PC-9 (cell line): ENCODE measurements at regions not wholly inside any gene's neighbourhood (a gene's known extent, or its start where the extent isn't known, plus 50 kb on each side); places are given as distances from the start of the nearest gene placed in this dataset.

Source experiments
- BruUV-seq: library from RNA; stranded (reverse); fragments of 400-500 nt; replicated peaks from 2 replicates; lab custom pipeline; 2021; lab: Mats Ljungman, UMichigan
- CTCF ChIA-PET: fragments of 300-600 bp; sonication (Branson Sonifier 250); formaldehyde crosslinking; loops from one replicate; lab custom pipeline; 2022; ENCODE audit warnings: antibody characterized with exemption; lab: Charles Lee
- POLR2A ChIA-PET: fragments of 300-600 bp; sonication (Branson Sonifier 250); formaldehyde crosslinking; loops from one replicate; lab custom pipeline; 2022; ENCODE audit warnings: antibody characterized with exemption; ENCODE audit not compliant: unreplicated experiment; lab: Charles Lee
- DNase-seq, 2 experiments: peaks; one replicate each; pipeline versions ENCODE4 v3.0.0 to v3.0.0-alpha.2; 2015 to 2022; ENCODE audit warnings: mixed read lengths in 1 of 2
- H2AFZ ChIP-seq: fragments of 200-600 bp; sonication (generic); 2 replicates; pipeline ENCODE4 v1.8.1; 2017; ENCODE audit warnings: antibody characterized with exemption
- H3F3A ChIP-seq: fragments of 200-600 bp; sonication (generic); 2 replicates; pipeline ENCODE4 v1.8.1; 2017; ENCODE audit warnings: antibody characterized with exemption, mild to moderate bottlenecking, low read depth; ENCODE audit not compliant: insufficient read depth
- H3K27ac ChIP-seq: fragments of 200-600 bp; sonication (generic); 2 replicates; pipeline ENCODE4 v1.6.1; 2016; ENCODE audit warnings: mixed run types
- H3K27me3 ChIP-seq: fragments of 200-600 bp; sonication (generic); 2 replicates; pipeline ENCODE4 v1.6.1; 2016; ENCODE audit warnings: low read depth, mixed run types; ENCODE audit not compliant: insufficient read depth
- H3K36me3 ChIP-seq: fragments of 200-600 bp; sonication (generic); 2 replicates; pipeline ENCODE4 v1.6.1; 2016; ENCODE audit warnings: low read depth, mixed run types
- H3K4me1 ChIP-seq: fragments of 200-600 bp; sonication (generic); replicated peaks from 2 replicates; pipeline ENCODE4 v1.6.1; 2016; ENCODE audit warnings: mixed run types; ENCODE audit not compliant: insufficient read depth
- H3K4me2 ChIP-seq: fragments of 200-600 bp; sonication (generic); 2 replicates; pipeline ENCODE4 v1.6.1; 2017; ENCODE audit warnings: mixed run types
- H3K4me3 ChIP-seq: fragments of 200-600 bp; sonication (generic); 2 replicates; pipeline ENCODE4 v1.6.1; 2016; ENCODE audit warnings: mixed run types
- H3K79me2 ChIP-seq: fragments of 200-600 bp; sonication (generic); 2 replicates; pipeline ENCODE4 v1.6.1; 2017; ENCODE audit warnings: low read depth, mixed run types
- H3K9me2 ChIP-seq: fragments of 200-600 bp; sonication (generic); 2 replicates; pipeline ENCODE4 v1.8.1; 2017; ENCODE audit warnings: mild to moderate bottlenecking; ENCODE audit not compliant: insufficient read depth
- H3K9me3 ChIP-seq: fragments of 200-600 bp; sonication (generic); 2 replicates; pipeline ENCODE4 v1.8.1; 2016; ENCODE audit warnings: low read depth; ENCODE audit not compliant: insufficient read depth
- H4K20me1 ChIP-seq: fragments of 200-600 bp; sonication (generic); 2 replicates; pipeline ENCODE4 v1.8.1; 2017; ENCODE audit not compliant: insufficient read depth
- EZH2 ChIP-seq: fragments of 200-600 bp; sonication (generic); IDR thresholded peaks from 2 replicates; pipeline ENCODE4 v1.8.0; 2017; ENCODE audit warnings: antibody characterized with exemption, low read depth
- intact Hi-C: fragments of 100-400 bp; cut with micrococcal nuclease; formaldehyde crosslinking; loops from one replicate; pipeline ENCODE4 v1.10.0; 2022; ENCODE audit not compliant: unreplicated experiment
- TF ChIP-seq, protein P1 (sequence below): fragments of 200-600 bp; sonication (generic); conservative IDR thresholded peaks from 2 replicates; pipeline ENCODE4 v1.6.1; 2017; ENCODE audit warnings: mixed run types, antibody characterized with exemption, mild to moderate bottlenecking, moderate library complexity

DNA sequence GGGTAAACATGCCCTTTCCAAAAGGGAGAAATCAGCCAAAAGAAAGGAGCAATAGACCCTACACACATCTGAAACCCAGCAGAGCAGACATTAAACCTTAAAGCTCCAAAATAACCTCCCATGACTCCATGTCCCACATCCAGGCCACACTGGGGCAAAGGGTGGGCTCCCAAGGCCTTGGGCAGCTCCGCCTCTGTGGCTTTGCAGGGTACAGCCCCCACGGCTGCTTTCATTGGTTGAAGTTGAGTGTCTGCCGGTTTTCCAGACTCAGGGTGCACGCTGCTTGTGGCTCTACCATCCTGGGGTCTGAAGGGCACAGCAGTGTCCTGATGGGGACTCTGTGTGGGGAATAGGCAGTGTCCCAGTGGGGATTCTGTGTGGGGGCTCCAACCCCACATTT lies 146.5 kb downstream of the ZDHHC21 start:
- no TSS peak for BruUV-seq
- CTCF ChIA-PET, result no interaction called here

DNA sequence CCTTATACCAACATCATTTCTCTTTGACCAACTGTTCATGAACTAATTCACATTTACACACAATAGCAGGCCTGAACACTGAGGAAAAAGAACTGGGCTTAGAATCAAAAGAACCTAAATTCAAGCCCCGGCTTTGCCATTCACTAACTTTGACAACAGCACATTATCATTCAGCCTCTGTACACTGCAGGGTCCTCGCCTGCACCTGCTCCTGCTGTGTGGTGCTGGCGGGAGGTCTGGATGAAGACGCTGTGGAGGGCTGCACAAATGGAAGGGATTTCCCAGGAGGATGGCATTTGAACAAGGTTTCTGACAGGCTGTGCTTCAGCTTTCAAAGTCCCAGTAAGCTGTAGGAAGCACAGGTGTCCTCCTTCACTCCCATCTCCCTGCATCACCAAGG lies 151.2 kb downstream of the ZDHHC21 start:
- Histone ChIP-seq H3F3A (no peaks in the 10 kb centered on the region), H3K36me3 (no peaks in the 10 kb centered on the region), H3K4me1 (no peaks in the 10 kb centered on the region), H3K9me3 (no peaks in the 10 kb centered on the region), H4K20me1 (no peaks in the 10 kb centered on the region), H3K4me2 (no peak overlapping the region), H3K27ac (no peak overlapping the region), H3K4me3 (no peak overlapping the region), H3K79me2 (no peaks in the 10 kb centered on the region), H3K27me3 (no peaks in the 10 kb centered on the region), H2AFZ (no peak overlapping the region), H3K9me2 (no peaks in the 10 kb centered on the region)
- ChIA-PET POLR2A (no interaction called here), CTCF (no interaction called here)
- intact Hi-C loops, result no loop called here
- BruUV-seq, result no TSS peak
- TF ChIP-seq, protein P1, sequence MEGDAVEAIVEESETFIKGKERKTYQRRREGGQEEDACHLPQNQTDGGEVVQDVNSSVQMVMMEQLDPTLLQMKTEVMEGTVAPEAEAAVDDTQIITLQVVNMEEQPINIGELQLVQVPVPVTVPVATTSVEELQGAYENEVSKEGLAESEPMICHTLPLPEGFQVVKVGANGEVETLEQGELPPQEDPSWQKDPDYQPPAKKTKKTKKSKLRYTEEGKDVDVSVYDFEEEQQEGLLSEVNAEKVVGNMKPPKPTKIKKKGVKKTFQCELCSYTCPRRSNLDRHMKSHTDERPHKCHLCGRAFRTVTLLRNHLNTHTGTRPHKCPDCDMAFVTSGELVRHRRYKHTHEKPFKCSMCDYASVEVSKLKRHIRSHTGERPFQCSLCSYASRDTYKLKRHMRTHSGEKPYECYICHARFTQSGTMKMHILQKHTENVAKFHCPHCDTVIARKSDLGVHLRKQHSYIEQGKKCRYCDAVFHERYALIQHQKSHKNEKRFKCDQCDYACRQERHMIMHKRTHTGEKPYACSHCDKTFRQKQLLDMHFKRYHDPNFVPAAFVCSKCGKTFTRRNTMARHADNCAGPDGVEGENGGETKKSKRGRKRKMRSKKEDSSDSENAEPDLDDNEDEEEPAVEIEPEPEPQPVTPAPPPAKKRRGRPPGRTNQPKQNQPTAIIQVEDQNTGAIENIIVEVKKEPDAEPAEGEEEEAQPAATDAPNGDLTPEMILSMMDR, result no peak
- TF ChIP-seq EZH2, result no peak
- DNase-seq, result no peak

More for the DNA sequence above, 146.5 kb downstream of the ZDHHC21 start:
- no peak overlapping the region for H3K4me3 ChIP-seq
- no peaks in the 10 kb centered on the region for H3K9me3 ChIP-seq
- H3K4me2 ChIP-seq, result no peak overlapping the region
- no peak for DNase-seq
- no peaks in the 10 kb centered on the region for H4K20me1 ChIP-seq
- H3F3A ChIP-seq, result no peaks in the 10 kb centered on the region
- H3K27ac ChIP-seq, result no peak overlapping the region
- H3K27me3 ChIP-seq, result no peaks in the 10 kb centered on the region
- no peaks in the 10 kb centered on the region for H3K36me3 ChIP-seq
- no peaks in the 10 kb centered on the region for H3K9me2 ChIP-seq
- no peak for TF ChIP-seq EZH2
- TF ChIP-seq, protein P1, result no peak
- no peak overlapping the region for H2AFZ ChIP-seq
- H3K79me2 ChIP-seq, result no peaks in the 10 kb centered on the region
- H3K4me1 ChIP-seq, result no peaks in the 10 kb centered on the region
- intact Hi-C loops, result no loop called here
- POLR2A ChIA-PET, result no interaction called here

DNA sequence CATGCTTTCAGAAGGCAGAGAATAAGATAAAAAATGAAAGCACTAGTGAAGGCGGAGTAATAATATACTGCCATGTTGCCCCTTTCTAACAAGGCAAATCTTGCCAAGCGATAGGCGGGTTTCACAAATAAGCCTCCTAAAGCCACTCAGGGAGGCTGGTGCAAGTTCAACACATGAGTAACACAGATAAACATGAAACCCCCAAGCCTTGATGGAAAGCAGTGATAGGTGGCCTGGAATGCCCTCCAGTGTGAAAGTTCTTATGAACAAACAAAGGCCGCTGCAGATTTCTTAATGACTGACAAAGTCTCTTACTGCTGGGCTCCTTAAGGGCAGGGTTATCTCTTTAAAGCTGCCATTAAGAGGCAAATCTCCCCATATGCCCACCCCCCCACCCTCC lies 154.7 kb downstream of the ZDHHC21 start:
- Histone ChIP-seq H3K4me1 (no peaks in the 10 kb centered on the region), H3K9me3 (no peaks in the 10 kb centered on the region), H3K36me3 (no peaks in the 10 kb centered on the region), H3K27ac (no peak overlapping the region), H4K20me1 (no peaks in the 10 kb centered on the region), H3K79me2 (no peaks in the 10 kb centered on the region), H3K4me2 (no peak overlapping the region), H3K4me3 (no peak overlapping the region), H3K27me3 (no peaks in the 10 kb centered on the region), H3K9me2 (no peaks in the 10 kb centered on the region), H3F3A (no peaks in the 10 kb centered on the region), H2AFZ (no peak overlapping the region)
- TF ChIP-seq, protein P1, result no peak
- no peak for TF ChIP-seq EZH2
- CTCF ChIA-PET, result no interaction called here
- DNase-seq, result no peak
- POLR2A ChIA-PET, result no interaction called here
- intact Hi-C loops, result no loop called here
- BruUV-seq, result no TSS peak
